ENCODE measurements at regions not wholly inside any gene's neighbourhood (a gene's known extent, or its start where the extent isn't known, plus 50 kb on each side); places are given as distances from the start of the nearest gene placed in this dataset.

DNA sequence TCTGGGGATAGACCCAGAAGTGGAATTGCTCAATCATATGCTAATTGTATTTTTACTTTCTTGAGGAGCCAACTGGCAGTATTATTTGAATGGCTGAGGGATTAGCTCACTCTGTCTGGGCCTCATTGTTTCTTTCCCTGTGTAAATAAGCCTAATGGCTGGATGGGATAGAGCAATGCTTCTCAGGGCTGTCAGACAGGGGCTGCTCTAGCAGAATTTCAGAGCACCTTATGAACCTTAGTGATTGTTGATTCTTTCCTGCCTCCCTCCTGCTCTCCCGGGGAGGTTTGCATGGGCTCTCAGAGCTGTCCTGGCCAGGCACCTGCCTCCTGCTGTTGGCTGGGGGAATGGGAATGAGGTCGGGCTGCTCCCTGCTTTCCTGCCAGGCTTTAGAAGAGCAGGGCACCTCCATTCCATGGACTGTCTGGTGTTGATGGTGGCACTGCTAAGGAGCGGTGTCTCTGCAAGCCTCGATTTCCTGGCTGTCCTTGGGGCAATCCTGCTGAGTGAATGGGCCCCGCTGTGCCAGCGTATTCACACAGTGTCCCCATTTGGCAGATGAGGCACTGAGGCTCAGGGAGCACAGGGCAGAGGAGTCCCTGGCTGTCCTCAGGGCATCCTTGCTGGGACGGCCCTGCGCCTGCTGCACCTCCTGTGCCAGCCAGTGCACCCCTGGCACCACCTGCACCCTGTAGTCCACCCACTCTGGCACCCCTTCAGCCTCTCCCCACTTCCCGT lies 468.2 kb upstream of the HS6ST1 start:
- DNase-seq, result peak; percentile 25

DNA sequence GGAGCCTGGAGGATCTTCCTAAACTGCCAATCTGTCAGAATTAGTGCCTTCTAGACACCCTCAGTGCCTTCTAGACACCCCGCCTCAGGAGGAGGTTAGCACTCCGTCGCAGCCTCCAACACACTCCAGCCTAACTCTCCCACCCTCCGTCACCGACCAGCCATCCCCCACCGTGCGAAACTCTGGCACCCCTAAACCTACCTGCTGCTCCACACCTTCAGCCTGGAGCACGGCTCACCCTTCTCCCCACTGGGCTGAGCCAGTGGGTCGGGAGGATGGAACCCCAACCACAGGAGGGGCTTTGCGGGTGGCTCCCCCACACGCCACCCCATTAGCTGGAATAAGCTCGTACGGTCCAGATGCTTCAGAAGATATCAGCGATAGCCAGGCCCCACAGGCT lies 468.9 kb upstream of the HS6ST1 start:
- DNase-seq, result no peak

GRCh38 chr2:128788636-128789220 lies 470.1 kb upstream of the HS6ST1 start:
- no peak for DNase-seq

DNA sequence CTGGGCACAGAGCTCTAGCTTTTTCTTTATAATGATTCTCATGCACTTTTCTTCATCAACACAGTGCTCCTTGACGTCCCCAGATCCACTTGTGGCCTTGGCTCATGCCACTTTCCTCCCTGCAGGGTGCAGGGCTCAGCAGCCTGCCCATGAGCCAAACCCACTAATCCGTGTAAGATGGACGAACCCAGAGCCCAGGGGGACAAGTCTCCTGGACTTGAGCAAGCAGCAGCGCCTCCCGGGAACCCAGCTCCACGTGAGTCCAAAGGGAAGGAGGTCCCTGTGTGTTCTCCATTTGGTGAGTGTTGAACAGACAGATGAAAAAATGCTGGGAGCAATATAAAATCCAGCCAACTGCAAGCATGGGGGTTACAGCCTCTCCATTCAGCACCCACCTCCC lies 470.6 kb upstream of the HS6ST1 start:
- no peak for DNase-seq

- DNase-seq, result no peak
Measured at GRCh38 chr2:128789776-128790455, 471.2 kb upstream of the HS6ST1 start.

GRCh38 chr2:128790541-128791001 lies 471.9 kb upstream of the HS6ST1 start:
- no peak for DNase-seq

GRCh38 chr2:128791120-128791984 lies 472.7 kb upstream of the HS6ST1 start:
- DNase-seq, result no peak

- no peak for DNase-seq
Measured at GRCh38 chr2:128791985-128792320, 473.3 kb upstream of the HS6ST1 start.

DNA sequence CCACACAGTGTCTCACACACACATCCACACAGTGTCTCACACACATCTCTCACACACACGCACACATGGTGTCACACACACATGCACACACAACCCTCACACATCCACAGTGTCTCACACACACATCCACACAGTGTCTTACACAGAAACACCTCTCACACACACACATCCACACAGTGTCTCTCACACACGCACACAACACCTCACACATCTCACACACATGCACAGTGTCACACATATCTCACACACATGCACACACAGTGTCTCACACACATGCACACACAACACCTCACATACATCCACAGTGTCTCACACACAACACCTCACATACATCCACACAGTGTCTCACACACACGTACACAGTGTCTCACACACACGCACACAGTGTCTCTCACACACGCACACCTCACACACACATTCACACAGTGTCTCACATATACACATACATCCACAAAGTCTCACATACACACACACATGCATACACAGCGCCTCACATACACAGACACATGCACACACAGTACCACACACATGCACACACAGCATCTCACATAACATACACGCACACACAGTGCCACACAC lies 473.9 kb upstream of the HS6ST1 start:
- no peak for DNase-seq

- no peak for DNase-seq
Measured at GRCh38 chr2:128793404-128793803, 474.7 kb upstream of the HS6ST1 start.

GRCh38 chr2:128794285-128794684 lies 475.6 kb upstream of the HS6ST1 start:
- DNase-seq, result no peak

GRCh38 chr2:128796321-128796720 lies 477.7 kb upstream of the HS6ST1 start:
- no peak for DNase-seq

GRCh38 chr2:128797092-128797491 lies 478.4 kb upstream of the HS6ST1 start:
- DNase-seq, result no peak

GRCh38 chr2:128797533-128797932 lies 478.9 kb upstream of the HS6ST1 start:
- DNase-seq, result no peak

- no peak for DNase-seq
Measured at GRCh38 chr2:128797937-128798336, 479.3 kb upstream of the HS6ST1 start.

DNA sequence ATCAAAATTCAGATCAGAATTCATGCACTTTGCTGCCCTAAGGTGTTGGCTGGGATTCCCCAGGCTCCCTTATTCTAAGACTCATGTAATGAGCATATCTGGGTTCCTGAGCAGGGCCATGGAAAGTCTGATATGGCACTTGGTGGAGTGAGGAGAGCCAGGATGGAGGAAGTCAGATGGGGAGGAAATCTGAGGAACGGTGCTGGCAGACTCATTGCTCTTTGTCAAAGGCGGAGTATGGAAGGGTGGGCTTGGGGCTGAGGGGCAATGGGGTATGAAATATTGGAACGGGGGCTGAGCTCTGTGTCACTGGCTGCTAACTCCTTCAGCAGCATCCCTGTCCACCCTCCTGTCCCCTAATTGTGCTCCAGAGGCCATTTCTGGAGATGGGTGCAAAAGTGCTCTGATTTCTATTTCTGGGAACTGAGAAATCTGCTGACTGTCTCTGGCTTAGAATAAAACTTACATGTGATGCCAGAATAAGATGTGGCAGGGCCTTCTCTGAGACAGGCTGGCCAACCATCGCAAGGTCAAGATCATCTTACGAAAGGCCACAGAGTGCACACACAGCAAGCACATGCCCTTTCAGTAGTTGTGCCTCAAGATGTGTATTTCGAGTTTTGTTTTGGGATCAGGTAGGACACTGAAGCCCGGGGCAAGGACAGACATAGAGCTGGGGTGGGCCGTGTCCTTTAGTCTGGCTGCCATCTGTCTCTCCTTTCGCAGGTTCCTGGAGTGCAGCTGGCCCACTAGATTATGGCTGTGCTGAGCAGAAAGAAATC lies 480.0 kb upstream of the HS6ST1 start:
- peak; percentile 13 for DNase-seq

DNA sequence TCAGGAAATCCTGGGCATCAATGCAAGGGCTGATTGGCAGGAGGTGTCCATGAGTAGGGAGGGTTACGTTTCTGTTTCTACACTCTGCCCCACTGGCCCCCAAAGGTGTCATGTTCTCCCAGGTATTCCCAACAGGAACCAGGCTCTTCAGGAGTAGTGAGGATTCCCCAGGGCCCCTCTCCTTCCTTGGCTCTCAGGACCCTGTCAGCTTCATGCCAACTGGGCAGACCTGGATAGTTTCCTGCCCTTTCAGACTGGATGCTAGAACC lies 480.6 kb upstream of the HS6ST1 start:
- DNase-seq, result no peak

- DNase-seq, result no peak
Measured at GRCh38 chr2:128799730-128800129, 481.1 kb upstream of the HS6ST1 start.

DNA sequence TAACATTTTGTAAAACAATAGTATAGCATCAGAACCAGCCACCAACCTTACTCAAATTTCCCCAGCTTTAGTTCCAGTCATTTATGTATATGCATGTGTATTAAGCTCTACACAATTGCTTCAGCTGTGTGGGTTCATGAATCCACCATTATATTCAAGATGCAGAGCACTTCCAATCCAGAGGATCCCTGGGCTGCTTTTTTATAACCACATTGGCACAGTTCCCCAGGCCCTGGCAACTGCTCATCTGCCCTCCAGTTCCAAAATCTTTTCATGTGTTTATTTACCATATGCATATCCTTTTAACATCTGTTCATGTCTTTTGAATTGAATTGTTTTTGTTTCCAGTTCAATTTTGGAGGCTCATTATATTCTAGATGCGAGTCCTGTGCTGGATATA lies 482.9 kb upstream of the HS6ST1 start:
- DNase-seq, result no peak

DNA sequence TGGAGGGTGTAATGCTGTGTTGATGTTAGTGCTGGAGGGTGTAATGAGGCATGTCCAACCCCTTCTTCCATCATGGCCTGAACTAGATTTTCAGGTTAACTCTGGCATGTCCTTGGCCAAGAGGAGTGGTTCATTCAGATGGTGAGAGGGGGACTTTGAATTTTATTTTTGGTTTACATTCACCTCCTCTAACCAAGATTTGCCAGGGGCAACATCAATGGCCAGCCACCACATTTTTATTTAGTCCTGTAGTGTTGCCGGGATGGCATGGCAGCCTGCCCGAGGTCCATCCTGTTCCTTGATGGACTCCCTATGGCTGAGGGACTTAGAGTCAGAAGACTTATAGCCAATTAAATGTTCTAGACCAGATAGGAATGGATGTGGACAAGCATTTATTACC lies 484.6 kb upstream of the HS6ST1 start:
- DNase-seq, result no peak

DNA sequence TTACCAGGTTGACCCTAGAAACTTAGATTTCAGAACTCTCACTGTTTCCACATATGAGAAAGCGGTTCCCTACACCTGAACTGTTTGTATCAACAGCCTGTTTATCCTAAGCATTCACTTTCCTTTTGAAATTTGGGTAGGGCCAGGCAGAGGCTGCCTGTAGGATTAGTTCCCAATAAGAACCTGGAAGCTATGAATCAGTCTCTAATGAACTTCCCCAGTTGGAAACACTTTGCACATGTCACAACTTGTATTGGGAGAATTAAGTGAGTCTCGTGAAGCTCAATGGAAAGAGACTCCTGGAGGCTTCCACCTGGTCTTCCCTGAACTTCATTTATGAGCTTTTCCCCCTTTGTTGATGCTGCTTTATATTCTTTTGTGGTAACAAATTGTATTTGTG lies 486.6 kb upstream of the HS6ST1 start:
- no peak for DNase-seq

GRCh38 chr2:128805918-128806317 lies 487.2 kb upstream of the HS6ST1 start:
- no peak for DNase-seq
